Cardiac muscle cell (in vitro differentiated cells and primary cell): ENCODE measurements at regions not wholly inside any gene's neighbourhood (a gene's known extent, or its start where the extent isn't known, plus 50 kb on each side); places are given as distances from the start of the nearest gene placed in this dataset.

Experiments
- DNase-seq, 2 donors: peaks; one replicate each; pipeline versions ENCODE4 v3.0.0 to v3.0.0-alpha.2; 2010 to 2017; ENCODE audit warnings: low read depth in 1 of 2, low spot score in 1 of 2
- H3K27ac ChIP-seq: fragments of 200-600 bp; sonication (generic); 2 replicates; pipeline ENCODE4 v1.5.1; 2016
- H3K27me3 ChIP-seq: fragments of 200-600 bp; sonication (generic); 2 replicates; pipeline ENCODE4 v1.6.0; 2016; ENCODE audit warnings: control low read depth
- H3K36me3 ChIP-seq: fragments of 200-600 bp; sonication (generic); 2 replicates; pipeline ENCODE4 v1.5.1; 2016; ENCODE audit warnings: control low read depth
- H3K4me1 ChIP-seq: fragments of 200-600 bp; sonication (generic); 2 replicates; pipeline ENCODE4 v1.8.1; 2017; ENCODE audit warnings: low read depth, mild to moderate bottlenecking, mixed run types
- H3K4me3 ChIP-seq: fragments of 200-600 bp; sonication (generic); 2 replicates; pipeline ENCODE4 v1.5.1; 2016; ENCODE audit warnings: mild to moderate bottlenecking
- H3K9me3 ChIP-seq: fragments of 200-600 bp; sonication (generic); 2 replicates; pipeline ENCODE4 v1.5.1; 2017; ENCODE audit warnings: low read depth, mild to moderate bottlenecking, control low read depth
- TF ChIP-seq, protein P1 (sequence below): IDR thresholded peaks from 2 replicates; pipeline ENCODE4 v1.5.1; 2012; ENCODE audit warnings: low read depth, mild to moderate bottlenecking, low read length

DNA sequence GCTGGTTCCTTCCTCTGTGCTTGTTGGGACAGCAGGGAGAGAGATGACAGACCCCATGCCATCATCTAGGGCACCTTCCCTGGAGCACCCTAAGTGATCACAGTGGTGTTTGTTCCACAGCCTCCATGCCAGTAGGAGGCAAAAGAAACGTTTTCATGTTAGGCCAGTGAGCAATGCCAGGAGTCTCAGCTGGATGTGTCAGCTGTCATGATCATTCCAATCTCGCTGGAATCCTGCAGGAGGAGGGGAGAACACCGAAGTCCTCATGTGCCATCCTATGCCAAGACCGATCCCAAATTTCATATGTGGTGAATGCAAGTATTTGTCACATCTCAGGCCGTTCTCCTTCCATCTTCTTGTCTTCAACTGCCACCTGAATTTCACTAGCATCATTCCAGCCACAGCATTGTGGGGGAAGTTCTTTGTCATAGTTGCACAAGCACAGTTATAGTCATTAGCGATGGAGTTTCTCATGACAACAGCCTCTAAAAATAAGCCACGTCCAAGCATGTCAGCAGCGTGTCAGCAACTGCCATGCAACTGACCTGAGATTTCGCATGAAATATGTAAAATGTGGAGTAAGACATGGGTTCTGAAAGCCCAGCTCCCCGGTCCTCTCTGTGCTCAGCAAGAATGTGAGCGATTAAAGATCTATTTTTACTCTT lies 97.2 kb upstream of the DNAH5 start:
- Histone ChIP-seq H3K9me3 (no peaks in the 10 kb centered on the region), H3K36me3 (no peaks in the 10 kb centered on the region), H3K4me1 (no peaks in the 10 kb centered on the region), H3K4me3 (no peak overlapping the region), H3K27ac (no peak overlapping the region), H3K27me3 (no peaks in the 10 kb centered on the region)
- TF ChIP-seq, protein P1, sequence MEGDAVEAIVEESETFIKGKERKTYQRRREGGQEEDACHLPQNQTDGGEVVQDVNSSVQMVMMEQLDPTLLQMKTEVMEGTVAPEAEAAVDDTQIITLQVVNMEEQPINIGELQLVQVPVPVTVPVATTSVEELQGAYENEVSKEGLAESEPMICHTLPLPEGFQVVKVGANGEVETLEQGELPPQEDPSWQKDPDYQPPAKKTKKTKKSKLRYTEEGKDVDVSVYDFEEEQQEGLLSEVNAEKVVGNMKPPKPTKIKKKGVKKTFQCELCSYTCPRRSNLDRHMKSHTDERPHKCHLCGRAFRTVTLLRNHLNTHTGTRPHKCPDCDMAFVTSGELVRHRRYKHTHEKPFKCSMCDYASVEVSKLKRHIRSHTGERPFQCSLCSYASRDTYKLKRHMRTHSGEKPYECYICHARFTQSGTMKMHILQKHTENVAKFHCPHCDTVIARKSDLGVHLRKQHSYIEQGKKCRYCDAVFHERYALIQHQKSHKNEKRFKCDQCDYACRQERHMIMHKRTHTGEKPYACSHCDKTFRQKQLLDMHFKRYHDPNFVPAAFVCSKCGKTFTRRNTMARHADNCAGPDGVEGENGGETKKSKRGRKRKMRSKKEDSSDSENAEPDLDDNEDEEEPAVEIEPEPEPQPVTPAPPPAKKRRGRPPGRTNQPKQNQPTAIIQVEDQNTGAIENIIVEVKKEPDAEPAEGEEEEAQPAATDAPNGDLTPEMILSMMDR = no peak
- no peak for DNase-seq

DNA sequence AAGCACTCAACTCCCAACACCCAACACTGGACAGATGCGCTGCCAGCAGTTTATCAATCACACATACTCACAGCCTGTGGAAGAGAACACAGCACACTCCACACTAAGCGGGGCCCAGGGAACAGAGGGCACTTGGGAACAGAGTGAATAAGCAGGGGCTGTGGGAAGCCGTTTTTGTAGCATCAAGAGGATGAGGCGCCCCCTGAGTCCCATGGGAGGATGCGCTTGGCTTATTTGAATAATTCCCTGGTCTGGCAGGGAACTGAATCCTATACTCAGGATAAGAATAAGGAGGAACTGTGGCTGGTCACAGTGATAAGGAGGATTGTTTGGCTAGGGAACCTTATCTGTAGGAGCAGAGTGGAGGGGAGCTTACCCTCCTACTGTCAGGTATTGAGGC lies 96.1 kb upstream of the DNAH5 start:
- DNase-seq = no peak
- H3K27me3 ChIP-seq = no peaks in the 10 kb centered on the region
- no peak overlapping the region for H3K4me3 ChIP-seq
- H3K27ac ChIP-seq = no peak overlapping the region
- TF ChIP-seq, protein P1 = no peak
- no peaks in the 10 kb centered on the region for H3K36me3 ChIP-seq
- peaks cover 9% of the 10 kb centered on the region for H3K4me1 ChIP-seq
- H3K9me3 ChIP-seq = no peaks in the 10 kb centered on the region

DNA sequence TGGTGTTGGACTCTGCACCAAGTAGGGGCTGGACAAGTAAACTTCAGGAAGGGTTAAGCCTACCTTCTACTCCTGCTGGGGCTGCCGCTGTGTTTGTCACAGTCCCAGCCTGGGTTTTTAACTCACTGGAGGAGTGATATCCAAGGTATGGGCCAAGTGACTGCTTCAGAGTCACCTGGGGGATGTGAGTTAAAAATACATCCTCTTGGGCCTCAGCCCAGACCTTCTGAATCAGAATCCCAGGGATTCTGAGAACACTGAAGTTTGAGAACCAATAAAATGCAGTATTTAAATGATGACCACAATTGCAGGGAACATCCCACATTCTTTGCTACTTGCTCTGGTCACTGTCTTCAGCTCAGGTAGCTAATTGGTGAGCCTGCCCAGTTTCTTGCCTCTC lies 95.1 kb upstream of the DNAH5 start:
- TF ChIP-seq, protein P1 = no peak
- Histone ChIP-seq H3K4me1 (peaks cover 10% of the 10 kb centered on the region), H3K36me3 (no peaks in the 10 kb centered on the region), H3K9me3 (no peaks in the 10 kb centered on the region), H3K4me3 (no peak overlapping the region), H3K27ac (no peak overlapping the region), H3K27me3 (no peaks in the 10 kb centered on the region)
- no peak for DNase-seq

DNA sequence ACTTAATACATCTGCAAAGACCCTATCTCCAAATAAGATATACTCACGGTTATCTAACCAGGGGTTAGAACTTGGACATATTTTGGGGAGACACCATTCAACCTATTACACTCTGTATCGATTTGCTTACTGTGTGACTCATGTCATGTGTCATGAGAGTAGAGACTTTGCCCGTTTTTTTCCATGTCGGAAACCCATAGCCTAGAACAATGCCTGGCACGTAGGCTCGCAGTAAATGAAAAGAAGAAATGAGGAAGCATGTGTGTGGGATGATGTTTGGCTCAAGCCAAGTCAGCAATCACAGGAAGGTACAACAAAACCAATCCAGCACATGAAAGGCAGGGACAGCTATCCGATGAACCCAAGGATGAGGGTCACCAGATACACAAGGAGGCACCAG lies 94.6 kb upstream of the DNAH5 start:
- TF ChIP-seq, protein P1 = no peak
- H3K27ac ChIP-seq = no peak overlapping the region
- no peak overlapping the region for H3K4me3 ChIP-seq
- H3K9me3 ChIP-seq = no peaks in the 10 kb centered on the region
- peak in 1 of 2 donors; percentile 34 for DNase-seq
- H3K27me3 ChIP-seq = no peaks in the 10 kb centered on the region
- no peaks in the 10 kb centered on the region for H3K36me3 ChIP-seq
- peaks cover 10% of the 10 kb centered on the region for H3K4me1 ChIP-seq

DNA sequence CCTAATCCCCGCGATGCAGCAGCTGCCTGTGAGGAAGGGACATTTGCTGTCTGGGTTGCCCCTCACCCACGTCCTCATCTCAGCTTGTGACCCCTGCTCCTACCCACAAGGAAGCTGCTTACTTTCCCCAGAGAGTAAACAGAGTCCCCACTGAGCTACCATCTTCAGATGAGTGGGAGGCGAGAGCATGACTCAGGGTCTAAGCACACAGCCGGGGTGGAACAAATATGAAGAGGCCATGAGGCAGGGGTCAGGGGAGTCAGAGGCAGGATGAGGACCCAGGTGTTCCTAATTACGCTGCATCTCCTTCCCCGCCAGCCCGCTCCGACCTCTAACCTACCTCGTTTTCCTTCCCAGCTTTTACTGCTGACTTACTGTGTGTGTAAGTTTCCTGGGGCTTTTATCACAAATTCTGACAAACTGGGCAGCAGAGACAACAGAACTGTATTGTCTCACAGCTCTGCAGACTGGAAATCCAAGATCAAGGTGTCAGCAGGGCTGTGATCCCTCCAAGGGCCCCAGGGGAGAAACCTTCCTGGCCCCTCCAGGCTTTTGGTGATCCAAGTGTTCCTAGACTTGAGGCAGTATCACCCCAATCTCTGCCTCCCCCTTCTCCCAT lies 94.0 kb upstream of the DNAH5 start:
- Histone ChIP-seq H3K4me1 (peaks cover 10% of the 10 kb centered on the region), H3K27ac (no peak overlapping the region), H3K27me3 (no peaks in the 10 kb centered on the region), H3K9me3 (no peaks in the 10 kb centered on the region), H3K36me3 (no peaks in the 10 kb centered on the region), H3K4me3 (no peak overlapping the region)
- TF ChIP-seq, protein P1 = no peak
- DNase-seq = peak in 1 of 2 donors; percentile 62
